ENCODE measurements at regions not wholly inside any gene's neighbourhood (a gene's known extent, or its start where the extent isn't known, plus 50 kb on each side); places are given as distances from the start of the nearest gene placed in this dataset.

DNA sequence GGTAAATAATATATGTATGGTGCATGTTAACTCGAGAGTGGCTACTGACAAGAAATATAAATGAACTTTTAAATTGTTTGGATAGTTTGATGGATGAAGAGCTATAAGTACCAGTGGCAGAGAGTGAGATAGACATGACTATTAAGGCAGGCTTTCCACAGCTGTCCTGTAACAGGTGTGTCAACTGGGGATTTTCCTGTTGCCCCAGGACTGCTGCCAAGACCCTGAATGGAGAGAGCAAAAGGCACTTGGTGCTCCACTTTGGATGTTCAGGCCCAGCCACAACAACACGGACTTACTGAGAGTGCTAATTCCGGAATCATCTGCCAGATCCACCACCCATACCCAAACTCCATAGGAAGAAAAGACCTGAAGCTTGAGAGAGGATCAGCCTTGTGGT is 215.1 kb downstream of the SEC61B start:
- TF ChIP-seq POLR2A (IDR thresholded peaks at IDR 0.05) (no peak), POLR2AphosphoS5 (IDR thresholded peaks at IDR 0.05; ENCODE audit: insufficient read depth in 1 of 2, low read depth in 1 of 2) (no peak)
- TF ChIP-seq, protein P1, sequence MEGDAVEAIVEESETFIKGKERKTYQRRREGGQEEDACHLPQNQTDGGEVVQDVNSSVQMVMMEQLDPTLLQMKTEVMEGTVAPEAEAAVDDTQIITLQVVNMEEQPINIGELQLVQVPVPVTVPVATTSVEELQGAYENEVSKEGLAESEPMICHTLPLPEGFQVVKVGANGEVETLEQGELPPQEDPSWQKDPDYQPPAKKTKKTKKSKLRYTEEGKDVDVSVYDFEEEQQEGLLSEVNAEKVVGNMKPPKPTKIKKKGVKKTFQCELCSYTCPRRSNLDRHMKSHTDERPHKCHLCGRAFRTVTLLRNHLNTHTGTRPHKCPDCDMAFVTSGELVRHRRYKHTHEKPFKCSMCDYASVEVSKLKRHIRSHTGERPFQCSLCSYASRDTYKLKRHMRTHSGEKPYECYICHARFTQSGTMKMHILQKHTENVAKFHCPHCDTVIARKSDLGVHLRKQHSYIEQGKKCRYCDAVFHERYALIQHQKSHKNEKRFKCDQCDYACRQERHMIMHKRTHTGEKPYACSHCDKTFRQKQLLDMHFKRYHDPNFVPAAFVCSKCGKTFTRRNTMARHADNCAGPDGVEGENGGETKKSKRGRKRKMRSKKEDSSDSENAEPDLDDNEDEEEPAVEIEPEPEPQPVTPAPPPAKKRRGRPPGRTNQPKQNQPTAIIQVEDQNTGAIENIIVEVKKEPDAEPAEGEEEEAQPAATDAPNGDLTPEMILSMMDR (IDR thresholded peaks at IDR 0.05), result no peak
- no peaks in the 10 kb centered on the region for H3K27me3 ChIP-seq
- intact Hi-C loops (cut with DNase I), result no loop called here

DNA sequence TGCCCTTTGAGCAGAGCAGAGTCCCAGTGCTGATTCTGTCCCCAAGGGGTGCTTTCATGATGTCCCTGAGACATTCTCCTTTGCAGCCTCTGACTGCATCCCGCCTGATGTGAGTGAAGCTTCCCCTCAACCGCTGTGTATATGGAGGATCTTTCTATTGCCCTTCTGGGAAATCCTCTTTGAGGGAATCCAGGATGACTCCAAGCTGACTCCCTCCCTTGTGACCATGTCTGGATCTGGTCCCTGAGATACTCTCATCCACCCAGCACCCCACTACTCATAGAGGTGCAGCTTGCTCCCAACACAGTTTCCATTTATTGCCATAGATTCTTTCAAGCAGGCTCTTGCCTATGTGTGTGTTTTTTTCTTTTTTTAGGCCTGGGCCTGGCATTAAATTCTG is 216.5 kb downstream of the SEC61B start:
- Histone ChIP-seq H3K4me3 (no peak overlapping the region), H3K4me1 (peaks cover 5% of the 10 kb centered on the region), H3K36me3 (no peaks in the 10 kb centered on the region), H3K27ac (no peak overlapping the region), H3K9me3 (no peaks in the 10 kb centered on the region), H3K27me3 (no peaks in the 10 kb centered on the region)
- intact Hi-C loops (cut with DNase I), result no loop called here
- TF ChIP-seq, protein P1 (IDR thresholded peaks at IDR 0.05), result no peak
- no peak for TF ChIP-seq POLR2AphosphoS5 (IDR thresholded peaks at IDR 0.05; ENCODE audit: insufficient read depth in 1 of 2, low read depth in 1 of 2)
- TF ChIP-seq POLR2A (IDR thresholded peaks at IDR 0.05), result no peak
- DNase-seq (ENCODE audit: extremely low spot score in 2 of 2), result no peak

More for the DNA sequence above, 215.1 kb downstream of the SEC61B start:
- Histone ChIP-seq H3K4me1 (peaks cover 9% of the 10 kb centered on the region), H3K27ac (no peak overlapping the region), H3K4me3 (no peak overlapping the region), H3K36me3 (no peaks in the 10 kb centered on the region), H3K9me3 (no peaks in the 10 kb centered on the region)
- no peak for DNase-seq (ENCODE audit: extremely low spot score in 2 of 2)

- H3K4me3 ChIP-seq, result no peak overlapping the region
- no peaks in the 10 kb centered on the region for H3K36me3 ChIP-seq
- H3K9me3 ChIP-seq, result no peaks in the 10 kb centered on the region
- no peaks in the 10 kb centered on the region for H3K27me3 ChIP-seq
- H3K27ac ChIP-seq, result no peak overlapping the region
- no peak for DNase-seq (ENCODE audit: extremely low spot score in 2 of 2)
- intact Hi-C loops (cut with DNase I), result no loop called here
- peaks cover 8% of the 10 kb centered on the region for H3K4me1 ChIP-seq
- TF ChIP-seq POLR2AphosphoS5 (IDR thresholded peaks at IDR 0.05; ENCODE audit: insufficient read depth in 1 of 2, low read depth in 1 of 2) (no peak), POLR2A (IDR thresholded peaks at IDR 0.05) (no peak)
- TF ChIP-seq, protein P1 (IDR thresholded peaks at IDR 0.05), result no peak
Measured at GRCh38 chr9:99441829-99442228, 219.7 kb downstream of the SEC61B start.

GRCh38 chr9:99445371-99445891 is 223.3 kb downstream of the SEC61B start:
- Histone ChIP-seq H3K27ac (no peak overlapping the region), H3K36me3 (no peaks in the 10 kb centered on the region), H3K4me1 (peaks cover 8% of the 10 kb centered on the region), H3K4me3 (no peak overlapping the region), H3K27me3 (no peaks in the 10 kb centered on the region), H3K9me3 (no peaks in the 10 kb centered on the region)
- intact Hi-C loops (cut with DNase I), result no loop called here
- TF ChIP-seq POLR2AphosphoS5 (IDR thresholded peaks at IDR 0.05; ENCODE audit: insufficient read depth in 1 of 2, low read depth in 1 of 2) (no peak), POLR2A (IDR thresholded peaks at IDR 0.05) (no peak)
- TF ChIP-seq, protein P1 (IDR thresholded peaks at IDR 0.05), result no peak
- DNase-seq (ENCODE audit: extremely low spot score in 2 of 2), result no peak

GRCh38 chr9:99445920-99446319 is 223.8 kb downstream of the SEC61B start:
- Histone ChIP-seq H3K36me3 (no peaks in the 10 kb centered on the region), H3K27me3 (no peaks in the 10 kb centered on the region), H3K9me3 (no peaks in the 10 kb centered on the region), H3K27ac (no peak overlapping the region), H3K4me1 (peaks cover 8% of the 10 kb centered on the region), H3K4me3 (no peak overlapping the region)
- TF ChIP-seq, protein P1 (IDR thresholded peaks at IDR 0.05), result no peak
- TF ChIP-seq POLR2A (IDR thresholded peaks at IDR 0.05) (no peak), POLR2AphosphoS5 (IDR thresholded peaks at IDR 0.05; ENCODE audit: insufficient read depth in 1 of 2, low read depth in 1 of 2) (no peak)
- intact Hi-C loops (cut with DNase I), result no loop called here
- DNase-seq (ENCODE audit: extremely low spot score in 2 of 2), result no peak

All from vagina (tissue), 2 donors.